HG03045 (cell line): ENCODE measurements at regions not wholly inside any gene's neighbourhood (a gene's known extent, or its start where the extent isn't known, plus 50 kb on each side); places are given as distances from the start of the nearest gene placed in this dataset.
"Not testable (repeated sequence)": the region's sequence is repeated elsewhere in the genome, so short reads cannot be mapped to it uniquely, and the experiment has no call there.

Experiments
- ATAC-seq: cut with Tn5 transposase; IDR thresholded peaks from one replicate; pipeline ENCODE4 v1.9.1; 2021; ENCODE audit warnings: mild to moderate bottlenecking, moderate library complexity; ENCODE audit not compliant: unreplicated experiment

- not testable (repeated sequence) for ATAC-seq
Measured at GRCh38 chr11:129763569-129763968, 52.1 kb upstream of the TMEM45B start.

GRCh38 chr11:129764204-129764603 is 51.4 kb upstream of the TMEM45B start:
- ATAC-seq, result not testable (repeated sequence)
